Naive thymus-derived CD8-positive, alpha-beta T cell (primary cell): ENCODE measurements at regions not wholly inside any gene's neighbourhood (a gene's known extent, or its start where the extent isn't known, plus 50 kb on each side); places are given as distances from the start of the nearest gene placed in this dataset.
"Not testable (repeated sequence)": the region's sequence is repeated elsewhere in the genome, so short reads cannot be mapped to it uniquely, and the experiment has no call there.

Experiments used
- ATAC-seq, 2 donors: fragments of 150-1000 bp; cut with Tn5 transposase in 1 of 2; sonication (Bioruptor Pico), chemical (Tn5 transposase) in 1 of 2; 1 replicate in 1 of 2; 2 replicates in 1 of 2; pipeline ENCODE4 v1.10.0; 2021; ENCODE audit warnings: mild to moderate bottlenecking in 2 of 2, moderate library complexity in 2 of 2
- POLR2A ChIA-PET: fragments of 350-600 bp; sonication (Branson Sonifier 250); formaldehyde crosslinking; loops from one replicate; lab custom pipeline; 2021; ENCODE audit warnings: antibody characterized with exemption; lab: Charles Lee
- DNase-seq, 10 donors: peaks; one replicate each; pipeline versions ENCODE4 v3.0.0 to v3.0.0-alpha.2; 2020 to 2022
- H3K27ac Mint-ChIP-seq, 10 donors: one replicate each; pipeline ENCODE4 v1.8.0; 2020 to 2022; ENCODE audit warnings: mild to moderate bottlenecking in 10 of 10, mixed read lengths in 10 of 10, moderate library complexity in 4 of 10, inconsistent platforms in 1 of 10
- H3K27me3 Mint-ChIP-seq, 5 donors: one replicate each; pipeline ENCODE4 v1.8.0; 2021 to 2022; ENCODE audit warnings: mixed read lengths in 5 of 5
- H3K36me3 Mint-ChIP-seq, 3 donors: one replicate each; pipeline ENCODE4 v1.8.0; 2020 to 2022; ENCODE audit warnings: mixed read lengths in 3 of 3, mild to moderate bottlenecking in 2 of 3, inconsistent platforms in 1 of 3
- H3K4me1 Mint-ChIP-seq, 4 donors: one replicate each; pipeline ENCODE4 v1.8.0; 2021 to 2022; ENCODE audit warnings: mixed read lengths in 4 of 4
- H3K4me3 Mint-ChIP-seq, 10 donors: one replicate each; pipeline ENCODE4 v1.8.0; 2020 to 2022; ENCODE audit warnings: mild to moderate bottlenecking in 10 of 10, mixed read lengths in 10 of 10, moderate library complexity in 6 of 10, inconsistent platforms in 1 of 10
- H3K9me3 Mint-ChIP-seq, 9 donors: one replicate each; pipeline ENCODE4 v1.8.0; 2020 to 2022; ENCODE audit warnings: mixed read lengths in 9 of 9, mild to moderate bottlenecking in 3 of 9, inconsistent platforms in 1 of 9, moderate library complexity in 1 of 9

- not testable (repeated sequence) for H3K4me1 Mint-ChIP-seq, H3K4me3 Mint-ChIP-seq, DNase-seq
These were observed 989.0 kb downstream of the LTN1 start for GRCh38 chr21:28003627-28004026.

GRCh38 chr21:27996906-27997305 lies 995.8 kb downstream of the LTN1 start:
- DNase-seq, ATAC-seq, H3K9me3 Mint-ChIP-seq, H3K36me3 Mint-ChIP-seq, H3K4me1 Mint-ChIP-seq, H3K4me3 Mint-ChIP-seq, H3K27me3 Mint-ChIP-seq, POLR2A ChIA-PET, H3K27ac Mint-ChIP-seq: not testable (repeated sequence)

More at GRCh38 chr21:28003627-28004026, 989.0 kb downstream of the LTN1 start:
- H3K36me3 Mint-ChIP-seq, H3K27me3 Mint-ChIP-seq, H3K27ac Mint-ChIP-seq, ATAC-seq, POLR2A ChIA-PET, H3K9me3 Mint-ChIP-seq: not testable (repeated sequence)

- H3K4me1 Mint-ChIP-seq, H3K9me3 Mint-ChIP-seq, ATAC-seq, H3K27me3 Mint-ChIP-seq, H3K27ac Mint-ChIP-seq, H3K36me3 Mint-ChIP-seq, H3K4me3 Mint-ChIP-seq, DNase-seq, POLR2A ChIA-PET: not testable (repeated sequence)
These were observed 1007.9 kb downstream of the LTN1 start for GRCh38 chr21:27984663-27985325.

- ATAC-seq, H3K36me3 Mint-ChIP-seq, H3K4me3 Mint-ChIP-seq, H3K27ac Mint-ChIP-seq, H3K27me3 Mint-ChIP-seq, H3K4me1 Mint-ChIP-seq, POLR2A ChIA-PET, DNase-seq: not testable (repeated sequence)
- H3K9me3 Mint-ChIP-seq: peaks cover 0 to 11% (median 0%) of the 10 kb centered on the region in 9 donors
These were observed 1012.6 kb upstream of the ADAMTS5 start for GRCh38 chr21:27979446-27979845.

- DNase-seq (no peak), ATAC-seq (no peak)
- Mint-ChIP-seq H3K27me3 (peaks cover 0 to 4% (median 0%) of the 10 kb centered on the region in 5 donors), H3K4me1 (no peaks in the 10 kb centered on the region), H3K27ac (no peak overlapping the region), H3K9me3 (peaks cover 0 to 17% (median 3%) of the 10 kb centered on the region in 9 donors), H3K36me3 (no peaks in the 10 kb centered on the region), H3K4me3 (no peak overlapping the region)
- POLR2A ChIA-PET: no interaction called here
These were observed 1008.6 kb upstream of the ADAMTS5 start for GRCh38 chr21:27975514-27975913.

- DNase-seq, H3K27me3 Mint-ChIP-seq, H3K27ac Mint-ChIP-seq, H3K4me1 Mint-ChIP-seq, H3K4me3 Mint-ChIP-seq, POLR2A ChIA-PET, H3K36me3 Mint-ChIP-seq, ATAC-seq: not testable (repeated sequence)
- peaks cover 0 to 17% (median 3%) of the 10 kb centered on the region in 9 donors for H3K9me3 Mint-ChIP-seq
These were observed 1007.3 kb upstream of the ADAMTS5 start for GRCh38 chr21:27974152-27974551.

- POLR2A ChIA-PET, H3K9me3 Mint-ChIP-seq, H3K36me3 Mint-ChIP-seq, DNase-seq, H3K27me3 Mint-ChIP-seq, H3K4me3 Mint-ChIP-seq, ATAC-seq, H3K27ac Mint-ChIP-seq, H3K4me1 Mint-ChIP-seq: not testable (repeated sequence)
These were observed 1001.4 kb upstream of the ADAMTS5 start for GRCh38 chr21:27968240-27968639.

GRCh38 chr21:27954543-27955165 lies 987.8 kb upstream of the ADAMTS5 start:
- DNase-seq (no peak), ATAC-seq (no peak)
- Mint-ChIP-seq H3K36me3 (no peaks in the 10 kb centered on the region), H3K4me1 (no peaks in the 10 kb centered on the region), H3K9me3 (peaks cover 0 to 4% (median 0%) of the 10 kb centered on the region in 9 donors), H3K27me3 (no peaks in the 10 kb centered on the region), H3K4me3 (no peak overlapping the region), H3K27ac (no peak overlapping the region)
- POLR2A ChIA-PET: no interaction called here

GRCh38 chr21:27953340-27954045 lies 986.6 kb upstream of the ADAMTS5 start:
- Mint-ChIP-seq H3K27me3 (no peaks in the 10 kb centered on the region), H3K27ac (no peak overlapping the region), H3K4me3 (no peak overlapping the region), H3K9me3 (peaks cover 0 to 6% (median 0%) of the 10 kb centered on the region in 9 donors), H3K4me1 (no peaks in the 10 kb centered on the region), H3K36me3 (no peaks in the 10 kb centered on the region)
- no peak for DNase-seq
- POLR2A ChIA-PET: no interaction called here
- ATAC-seq: no peak

GRCh38 chr21:27949093-27949492 lies 982.2 kb upstream of the ADAMTS5 start:
- POLR2A ChIA-PET, H3K4me1 Mint-ChIP-seq, H3K27ac Mint-ChIP-seq, H3K27me3 Mint-ChIP-seq, DNase-seq, H3K9me3 Mint-ChIP-seq, ATAC-seq, H3K36me3 Mint-ChIP-seq, H3K4me3 Mint-ChIP-seq: not testable (repeated sequence)

- H3K9me3 Mint-ChIP-seq, H3K4me3 Mint-ChIP-seq, H3K27ac Mint-ChIP-seq, ATAC-seq, H3K27me3 Mint-ChIP-seq, DNase-seq, POLR2A ChIA-PET, H3K4me1 Mint-ChIP-seq, H3K36me3 Mint-ChIP-seq: not testable (repeated sequence)
These were observed 963.4 kb upstream of the ADAMTS5 start for GRCh38 chr21:27930108-27930767.

- H3K36me3 Mint-ChIP-seq, H3K4me3 Mint-ChIP-seq, DNase-seq, H3K4me1 Mint-ChIP-seq, ATAC-seq, H3K27ac Mint-ChIP-seq, POLR2A ChIA-PET, H3K27me3 Mint-ChIP-seq: not testable (repeated sequence)
- peaks cover 0 to 10% (median 1%) of the 10 kb centered on the region in 9 donors for H3K9me3 Mint-ChIP-seq
These were observed 962.3 kb upstream of the ADAMTS5 start for GRCh38 chr21:27929179-27929578.
